CD4-positive, alpha-beta T cell treated with Interleukin-4 for 4 hours (primary cell): ENCODE measurements at regions not wholly inside any gene's neighbourhood (a gene's known extent, or its start where the extent isn't known, plus 50 kb on each side); places are given as distances from the start of the nearest gene placed in this dataset.
"Not testable (repeated sequence)": the region's sequence is repeated elsewhere in the genome, so short reads cannot be mapped to it uniquely, and the experiment has no call there.

Experiments
- DNase-seq: peaks from one replicate; pipeline ENCODE4 v3.0.0-alpha.2; 2020

- DNase-seq, result no peak
These were observed 259.9 kb downstream of the GJA1 start for GRCh38 chr6:121695329-121695728.

DNA sequence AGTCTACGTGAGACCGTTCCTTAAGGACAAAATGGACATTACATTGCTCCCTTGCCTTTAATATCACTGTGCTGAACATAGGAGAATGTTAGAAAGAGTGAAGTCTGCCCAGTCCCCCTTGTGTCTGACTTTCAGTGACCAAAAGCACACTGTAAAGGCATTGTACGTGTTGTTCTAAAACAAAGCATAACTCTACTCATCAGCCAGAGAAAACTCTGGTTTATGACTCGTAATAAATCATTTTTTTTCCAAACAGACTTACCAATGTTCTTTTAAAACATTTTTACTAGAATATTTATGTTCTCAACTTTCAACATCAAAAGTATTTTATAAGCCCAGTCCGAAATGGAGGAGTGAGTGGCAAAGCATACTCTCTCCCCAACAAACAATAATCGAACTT lies 262.5 kb downstream of the GJA1 start:
- DNase-seq, result no peak

- DNase-seq, result no peak
These were observed 263.2 kb downstream of the GJA1 start for GRCh38 chr6:121698617-121699016.

GRCh38 chr6:121703129-121703528 lies 267.7 kb downstream of the GJA1 start:
- not testable (repeated sequence) for DNase-seq

GRCh38 chr6:121711472-121711871 lies 276.0 kb downstream of the GJA1 start:
- DNase-seq, result no peak

DNA sequence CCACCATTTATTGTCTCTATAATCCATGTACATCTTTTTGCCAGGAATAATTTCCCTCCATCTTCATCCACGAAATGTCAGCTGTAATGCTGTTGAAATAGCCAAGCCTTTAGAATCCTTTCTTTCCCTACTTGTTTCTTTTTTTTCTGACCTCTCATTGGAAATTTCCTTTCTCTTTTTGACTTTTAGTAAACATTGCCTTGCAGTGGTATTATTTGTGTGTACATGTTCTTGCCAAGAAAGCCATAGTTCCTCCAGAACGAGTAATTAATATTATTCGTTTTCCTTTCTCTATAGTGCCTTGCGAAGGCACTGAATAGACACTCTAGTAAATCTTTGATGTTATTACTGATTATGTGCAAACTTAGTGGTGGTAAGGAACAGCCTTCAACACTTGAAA lies 282.2 kb downstream of the GJA1 start:
- DNase-seq, result no peak

GRCh38 chr6:121720867-121721266 lies 285.4 kb downstream of the GJA1 start:
- DNase-seq, result not testable (repeated sequence)

GRCh38 chr6:121723623-121724022 lies 288.2 kb downstream of the GJA1 start:
- no peak for DNase-seq

DNA sequence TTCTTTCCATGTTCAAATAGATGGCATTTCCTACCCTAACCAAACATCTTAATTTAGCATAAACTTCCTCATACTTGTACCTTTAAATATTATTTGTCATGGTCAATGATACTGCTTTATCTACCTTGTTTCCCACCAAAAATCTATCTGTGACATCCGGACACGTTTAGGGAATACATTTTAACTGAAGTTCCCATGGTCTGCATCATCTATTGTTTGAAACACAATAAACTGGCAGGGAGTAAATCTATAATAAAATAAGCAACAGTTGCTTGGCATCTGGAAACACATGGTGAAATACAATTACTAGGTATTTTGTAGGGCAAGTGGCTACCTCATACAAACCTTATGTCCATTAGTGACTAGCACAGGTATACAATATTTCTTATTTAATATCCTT lies 289.1 kb downstream of the GJA1 start:
- no peak for DNase-seq

GRCh38 chr6:121726596-121726995 lies 291.1 kb downstream of the GJA1 start:
- DNase-seq, result no peak

- DNase-seq, result no peak
These were observed 295.2 kb downstream of the GJA1 start for GRCh38 chr6:121730616-121731015.

DNA sequence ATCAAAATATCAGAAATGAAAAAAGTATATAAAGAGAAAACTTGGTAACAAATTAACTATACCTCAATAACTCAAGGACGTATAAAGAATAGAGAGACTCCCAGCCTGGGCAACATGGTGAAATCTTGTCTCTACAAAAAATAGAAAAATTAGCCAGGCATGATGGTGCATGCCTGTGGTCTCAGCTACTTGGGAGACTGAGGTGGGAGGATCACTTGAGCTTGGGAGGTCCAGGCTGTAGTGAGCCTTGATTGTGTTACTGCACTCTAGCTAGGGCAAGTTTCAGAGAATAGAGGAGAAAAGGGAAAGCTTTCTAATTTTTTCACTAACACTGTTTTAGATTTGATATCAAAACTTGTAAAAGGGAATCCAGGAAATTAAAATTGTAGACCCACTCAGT lies 295.9 kb downstream of the GJA1 start:
- no peak for DNase-seq

DNA sequence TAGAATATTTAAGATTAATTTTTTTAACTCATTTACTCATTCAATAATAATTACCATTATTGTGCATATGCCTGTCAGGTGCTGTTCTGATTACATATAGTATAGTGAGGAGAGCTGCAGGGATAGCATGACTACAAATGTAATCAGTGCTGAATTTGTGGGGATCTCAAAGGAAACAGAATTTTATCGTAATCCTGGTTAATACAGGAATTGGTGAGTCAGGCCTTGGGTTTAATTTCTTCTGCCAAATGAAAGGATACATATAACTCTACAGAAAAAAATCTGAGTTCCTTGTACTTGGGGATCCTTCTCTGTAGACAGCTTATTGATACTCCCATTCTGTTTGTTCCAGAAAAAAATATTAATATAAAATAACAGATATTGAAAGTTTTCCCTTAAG lies 297.2 kb downstream of the GJA1 start:
- DNase-seq, result no peak

- no peak for DNase-seq
These were observed 297.8 kb downstream of the GJA1 start for GRCh38 chr6:121733234-121733633.

DNA sequence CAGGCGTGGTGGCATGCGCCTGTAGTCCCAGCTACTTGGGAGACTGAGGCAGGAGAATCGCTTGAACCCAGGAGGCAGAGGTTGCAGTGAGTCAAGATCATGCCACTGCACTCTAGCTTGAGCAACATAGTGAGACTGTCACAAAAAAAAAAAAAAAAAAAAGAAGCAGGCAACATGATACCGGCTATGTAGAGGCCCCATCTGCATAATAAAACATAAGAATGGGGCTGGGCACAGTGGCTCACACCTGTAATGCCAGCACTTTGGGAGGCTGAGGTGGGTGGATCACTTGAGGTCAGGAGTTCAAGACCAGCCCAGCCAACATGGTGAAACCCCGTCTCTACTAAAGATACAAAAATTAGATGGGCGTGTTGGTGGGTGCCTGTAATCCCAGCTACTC lies 304.7 kb downstream of the GJA1 start:
- DNase-seq, result not testable (repeated sequence)

GRCh38 chr6:121743691-121744090 lies 308.2 kb downstream of the GJA1 start:
- DNase-seq, result no peak

DNA sequence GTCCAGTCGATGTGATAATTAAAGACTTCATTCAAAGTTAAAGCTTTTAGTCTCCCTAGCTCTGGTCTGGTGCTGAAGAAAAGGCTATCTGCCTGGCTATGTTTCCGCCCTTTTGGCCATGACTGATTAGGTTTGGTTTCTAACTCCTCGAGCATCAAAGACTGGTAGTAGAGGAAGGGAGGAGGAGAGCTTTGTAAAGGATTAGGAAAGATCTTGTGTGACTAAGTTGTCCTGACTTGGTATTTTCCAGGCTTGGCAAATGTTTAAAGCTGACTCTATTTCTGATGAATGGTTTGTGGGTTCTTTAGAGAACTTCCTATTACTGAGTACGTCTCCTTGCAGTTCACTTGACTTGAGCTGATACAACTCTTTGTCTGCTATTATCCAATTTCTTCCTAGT lies 312.9 kb downstream of the GJA1 start:
- DNase-seq, result no peak

DNA sequence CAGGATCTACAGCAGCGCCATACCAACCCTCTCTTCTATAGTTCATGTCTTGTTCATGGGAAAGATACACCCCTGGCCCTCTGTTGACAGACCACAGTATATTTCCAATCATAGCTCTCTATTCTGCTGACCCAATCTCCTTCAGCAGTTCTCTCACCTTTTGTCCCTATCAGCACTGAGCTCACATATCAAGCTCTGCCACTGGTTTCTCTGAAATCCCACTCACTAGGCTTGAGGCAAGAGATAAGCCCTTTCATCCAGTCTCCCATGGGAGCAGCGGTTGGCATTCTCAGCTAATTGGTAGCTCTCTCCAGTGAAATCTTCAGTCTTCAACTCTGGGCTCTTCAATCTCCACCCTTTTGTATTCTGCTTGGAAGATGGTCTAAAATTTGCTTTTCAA lies 313.4 kb downstream of the GJA1 start:
- DNase-seq, result no peak

- DNase-seq, result no peak
These were observed 320.0 kb downstream of the GJA1 start for GRCh38 chr6:121755485-121755884.

DNA sequence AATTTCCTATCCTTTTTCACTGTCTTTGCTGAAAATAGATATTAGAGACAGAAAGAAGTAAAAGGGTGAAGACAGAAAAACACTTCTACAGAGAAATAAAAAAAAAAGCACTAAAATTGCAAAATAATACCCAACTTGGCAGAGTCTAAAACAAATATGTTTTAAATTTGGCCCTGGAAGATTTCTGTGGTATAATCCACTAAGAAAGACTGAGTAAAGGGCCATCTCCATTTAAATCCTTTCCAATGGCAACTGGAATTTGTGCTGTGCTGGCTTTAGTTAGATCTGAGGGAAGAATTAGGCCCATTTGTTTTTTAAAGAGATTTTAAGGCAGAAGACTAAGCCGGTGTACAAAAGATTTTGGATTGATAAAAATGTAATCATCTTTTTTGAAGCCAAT lies 321.2 kb downstream of the GJA1 start:
- no peak for DNase-seq

DNA sequence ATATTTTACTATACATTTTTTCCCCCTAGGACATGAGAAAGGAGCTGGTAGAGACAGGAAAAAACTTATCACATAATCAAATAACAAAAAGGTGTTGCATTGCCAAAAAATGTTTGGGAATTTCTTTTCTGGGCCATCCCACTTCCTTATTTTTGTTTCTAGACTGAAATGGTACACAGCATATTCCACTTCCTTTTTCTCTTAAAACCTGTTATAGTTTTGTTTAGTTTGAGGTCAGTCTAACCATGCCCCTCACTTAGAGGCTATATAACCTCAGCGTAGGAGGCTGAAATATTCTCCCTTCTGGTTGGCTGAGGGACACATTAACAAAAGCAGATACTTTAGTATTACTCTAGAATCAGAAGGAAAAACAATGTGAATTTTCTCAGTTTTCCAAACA lies 323.9 kb downstream of the GJA1 start:
- no peak for DNase-seq

DNA sequence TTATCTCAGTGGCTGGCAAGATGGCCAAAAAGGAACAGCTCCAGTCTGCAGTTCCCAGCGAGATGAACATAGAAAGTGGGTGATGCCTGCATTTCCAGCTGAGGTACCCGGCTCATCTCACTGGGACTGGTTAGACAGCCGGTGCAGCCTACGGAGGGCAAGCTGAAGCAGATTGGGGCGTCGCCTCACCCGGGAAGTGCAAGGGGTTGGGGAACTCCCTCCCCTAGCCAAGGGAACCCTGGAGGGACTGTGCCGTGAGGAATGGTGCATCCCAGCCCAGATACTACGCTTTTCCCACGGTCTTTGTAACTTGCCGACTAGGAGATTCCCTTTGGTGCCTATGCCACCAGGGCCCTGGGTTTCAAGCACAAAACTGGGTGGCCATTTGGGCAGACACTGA lies 324.7 kb downstream of the GJA1 start:
- no peak for DNase-seq

DNA sequence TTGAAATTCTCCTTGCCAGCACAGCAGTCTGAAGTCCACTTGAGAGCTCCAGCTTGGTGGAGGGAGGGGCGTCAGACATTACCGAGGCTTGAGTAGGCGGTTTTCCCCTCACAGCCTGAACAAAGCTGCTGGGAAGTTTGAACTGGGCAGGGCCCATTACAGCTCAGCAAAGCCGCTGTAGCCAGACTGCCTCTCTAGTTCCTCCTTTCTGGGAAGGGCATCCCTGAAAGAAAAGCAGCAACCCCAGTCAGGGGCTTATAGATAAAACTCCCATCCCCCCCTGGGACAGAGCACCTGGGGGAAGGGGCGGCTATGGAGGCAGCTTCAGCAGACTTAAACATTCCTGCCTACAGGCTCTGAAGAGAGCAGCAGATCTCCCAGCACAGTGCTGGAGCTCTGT lies 325.3 kb downstream of the GJA1 start:
- DNase-seq, result no peak

DNA sequence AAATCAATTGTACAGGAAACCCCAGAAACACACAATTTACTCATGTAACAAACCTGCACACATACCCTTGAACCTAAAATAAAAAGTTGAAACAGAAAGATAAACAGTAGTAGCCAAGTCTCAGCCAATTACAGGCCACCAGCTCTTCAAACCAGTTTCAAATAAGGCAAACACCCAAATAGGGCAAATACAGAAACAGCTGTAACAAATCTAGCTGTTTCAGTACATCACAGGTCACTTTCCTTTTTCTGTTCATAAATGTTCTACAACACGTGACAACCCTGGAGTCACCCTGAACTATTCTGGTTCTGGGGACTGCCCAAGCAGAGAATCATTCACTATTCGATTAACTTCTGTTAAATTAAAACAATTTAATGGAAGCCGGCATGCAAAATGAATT lies 329.0 kb downstream of the GJA1 start:
- DNase-seq, result no peak

DNA sequence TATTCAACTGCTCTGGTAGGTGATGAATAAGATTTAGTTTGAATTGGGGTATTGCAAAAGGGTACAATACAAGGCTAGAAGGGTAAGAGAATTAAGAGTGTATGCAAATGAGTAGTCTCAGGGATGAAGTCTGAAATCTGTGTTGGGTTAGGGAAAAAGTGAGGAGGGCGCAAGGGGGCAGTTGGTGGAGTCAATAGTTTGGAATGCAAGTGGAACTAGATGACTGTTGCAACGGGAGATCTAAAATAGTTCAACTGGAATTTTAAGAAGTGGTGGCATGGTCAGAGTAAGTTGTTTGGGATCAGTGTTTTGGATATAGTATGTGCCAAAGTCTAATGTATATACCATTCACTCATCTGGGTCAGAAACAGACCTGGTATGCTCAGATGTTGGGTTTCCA lies 329.6 kb downstream of the GJA1 start:
- DNase-seq, result no peak

DNA sequence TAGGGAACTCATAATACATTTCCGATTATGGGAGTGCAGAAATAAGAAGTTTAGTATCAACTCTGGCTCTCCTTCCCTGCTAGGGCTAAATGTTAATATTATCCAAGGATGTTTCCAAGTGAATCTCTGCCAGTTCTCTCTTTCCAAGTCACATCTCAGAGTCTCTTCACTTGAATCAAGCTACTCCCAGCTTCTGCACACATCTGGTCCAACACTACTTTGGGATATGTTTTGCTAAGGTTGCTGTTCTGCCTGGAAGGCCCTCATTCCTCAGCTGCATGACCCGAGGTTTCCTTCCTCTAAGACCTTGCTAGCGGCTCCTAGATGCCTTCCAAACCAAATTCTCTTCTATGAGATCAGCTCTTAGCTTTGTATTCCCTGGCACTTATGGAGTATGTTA lies 331.8 kb downstream of the GJA1 start:
- no peak for DNase-seq
